B cell (primary cell): ENCODE measurements at regions not wholly inside any gene's neighbourhood (a gene's known extent, or its start where the extent isn't known, plus 50 kb on each side); places are given as distances from the start of the nearest gene placed in this dataset.
A peak's percentile ranks its signal among the peaks of the same experiment; 100 is the strongest.

Experiments used
- ATAC-seq: fragments of 200-7000 bp; cut with Tn5 transposase; one replicate; pipeline ENCODE4 v1.10.0; 2021; ENCODE audit warnings: low read depth, mild to moderate bottlenecking, moderate number of reproducible peaks, moderate library complexity
- CTCF ChIA-PET: fragments of 350-600 bp; sonication (Branson Sonifier 250); formaldehyde crosslinking; loops from one replicate; lab custom pipeline; 2021; ENCODE audit warnings: antibody characterized with exemption, inconsistent platforms; lab: Charles Lee
- POLR2A ChIA-PET: fragments of 350-600 bp; sonication (Branson Sonifier 250); formaldehyde crosslinking; loops from one replicate; lab custom pipeline; 2021; ENCODE audit warnings: antibody characterized with exemption; lab: Charles Lee
- DNase-seq: peaks from one replicate; pipeline ENCODE4 v3.0.0; 2013
- H2AFZ ChIP-seq: 2 replicates; pipeline ENCODE4 v1.6.1; 2012; ENCODE audit warnings: mild to moderate bottlenecking, low read depth, low read length; ENCODE audit not compliant: insufficient read depth, poor library complexity, severe bottlenecking
- H3K27ac ChIP-seq, 2 donors: 1 replicate in 1 of 2; 2 replicates in 1 of 2; pipeline ENCODE4 v1.5.1; 2012 to 2013; ENCODE audit warnings: low read length in 2 of 2, mild to moderate bottlenecking in 2 of 2, moderate library complexity in 1 of 2
- H3K27me3 ChIP-seq, 4 experiments: fragments of 200-600 bp in 1 of 4; sonication (generic) in 1 of 4; replicated peaks in 1 of 4; 1 replicate in 2 of 4; 2 replicates in 2 of 4; pipeline versions ENCODE4 v1.6.1 to v1.7.0; 2013 to 2016; ENCODE audit warnings: low read length in 3 of 4, mild to moderate bottlenecking in 2 of 4, mixed read lengths in 1 of 4, moderate library complexity in 1 of 4; ENCODE audit not compliant: insufficient read depth in 4 of 4, control insufficient read depth in 3 of 4; ENCODE audit errors: control extremely low read depth in 1 of 4
- H3K36me3 ChIP-seq, 2 experiments: replicated peaks in 1 of 2; 1 replicate in 1 of 2; 2 replicates in 1 of 2; pipeline versions ENCODE4 v1.6.1 to v1.7.1; 2013; ENCODE audit warnings: low read length in 1 of 2; ENCODE audit not compliant: insufficient read depth in 2 of 2, control insufficient read depth in 1 of 2; ENCODE audit errors: control extremely low read depth in 1 of 2, extremely low read depth in 1 of 2
- H3K4me1 ChIP-seq, 2 donors: fragments of 200-600 bp in 1 of 2; sonication (generic) in 1 of 2; 1 replicate in 1 of 2; 2 replicates in 1 of 2; pipeline versions ENCODE4 v1.5.1 to v1.6.1; 2013 to 2017; ENCODE audit warnings: low read length in 2 of 2; ENCODE audit not compliant: control insufficient read depth in 2 of 2, insufficient read depth in 2 of 2
- H3K4me2 ChIP-seq: replicated peaks from 2 replicates; pipeline ENCODE3; 2012; ENCODE audit warnings: mild to moderate bottlenecking, low read depth, low read length; ENCODE audit not compliant: poor library complexity, severe bottlenecking
- H3K4me3 ChIP-seq, 5 experiments: fragments of 200-600 bp in 1 of 5; sonication (generic) in 1 of 5; 1 replicate in 3 of 5; 2 replicates in 2 of 5; pipeline versions ENCODE4 v1.5.1 to v1.7.0; 2011 to 2016; ENCODE audit warnings: low read length in 4 of 5, mild to moderate bottlenecking in 4 of 5, low read depth in 2 of 5, control low read depth in 1 of 5, moderate library complexity in 1 of 5; ENCODE audit not compliant: insufficient read depth in 1 of 5; ENCODE audit errors: control extremely low read depth in 1 of 5, extremely low read depth in 1 of 5
- H3K79me2 ChIP-seq: fragments of 200-600 bp; sonication (generic); one replicate; pipeline ENCODE4 v1.6.0; 2016; ENCODE audit warnings: low read length; ENCODE audit not compliant: control insufficient read depth, insufficient read depth
- H3K9ac ChIP-seq: fragments of 200-600 bp; sonication (generic); 2 replicates; pipeline ENCODE4 v1.6.1; 2017; ENCODE audit warnings: mild to moderate bottlenecking, low read length, moderate library complexity
- H3K9me3 ChIP-seq, 3 donors: one replicate each; pipeline versions ENCODE4 v1.6.1 to v1.7.1; 2013; ENCODE audit warnings: low read length in 2 of 3; ENCODE audit not compliant: control insufficient read depth in 2 of 3, insufficient read depth in 1 of 3; ENCODE audit errors: control extremely low read depth in 1 of 3
- H4K20me1 ChIP-seq: 2 replicates; pipeline ENCODE4 v1.6.0; 2012; ENCODE audit warnings: mild to moderate bottlenecking, low read length; ENCODE audit not compliant: insufficient read depth, control insufficient read depth, poor library complexity, severe bottlenecking
- H3K27ac Mint-ChIP-seq: one replicate; pipeline ENCODE4 v1.8.0; 2021; ENCODE audit warnings: mixed read lengths
- H3K27me3 Mint-ChIP-seq: one replicate; pipeline ENCODE4 v1.8.0; 2021; ENCODE audit warnings: mixed read lengths
- H3K4me1 Mint-ChIP-seq: one replicate; pipeline ENCODE4 v1.8.0; 2021; ENCODE audit warnings: mixed read lengths
- H3K4me3 Mint-ChIP-seq: one replicate; pipeline ENCODE4 v1.8.0; 2021; ENCODE audit warnings: mixed read lengths
- H3K9me3 Mint-ChIP-seq: one replicate; pipeline ENCODE4 v1.8.0; 2022; ENCODE audit warnings: mixed read lengths; ENCODE audit not compliant: insufficient read depth
- CTCF ChIP-seq: fragments of 200-600 bp; IDR thresholded peaks from one replicate; pipeline ENCODE4 v1.8.0; 2022; ENCODE audit warnings: antibody characterized with exemption, mild to moderate bottlenecking
- EZH2 ChIP-seq: IDR thresholded peaks from 2 replicates; pipeline ENCODE4 v1.6.1; 2012; ENCODE audit warnings: borderline replicate concordance, low read depth, mild to moderate bottlenecking, moderate library complexity, low read length; ENCODE audit not compliant: insufficient read depth, poor library complexity, severe bottlenecking
- WGBS: methylation state at CpG from one replicate; pipeline ENCODE4 v1.1.5; 2013; ENCODE audit warnings: missing lambda C conversion rate; ENCODE audit not compliant: insufficient coverage; 5-methylcytosine and 5-hydroxymethylcytosine counted together
- intact Hi-C: fragments of 100-400 bp; cut with micrococcal nuclease; formaldehyde crosslinking; loops from one replicate; pipeline ENCODE4 v1.10.0; 2022

- TF ChIP-seq EZH2 (no peak), CTCF (no peak)
- Mint-ChIP-seq H3K4me3 (peak overlapping the region; percentile 78), H3K27me3 (no peaks in the 10 kb centered on the region), H3K27ac (peak overlapping the region; percentile 97), H3K4me1 (peaks cover 48% of the 10 kb centered on the region), H3K9me3 (no peaks in the 10 kb centered on the region)
- intact Hi-C loops = loop anchor here (1.0 to 10.0 kb wide), 10 partner anchors 7 to 311 kb away; no protein-coding TSS in a partner anchor
- Histone ChIP-seq H3K27ac (peak overlapping the region; percentile 78 to 93), H3K4me3 (no peak overlapping the region), H3K4me2 (peak overlapping the region; percentile 77), H3K4me1 (peaks cover 42 to 44% of the 10 kb centered on the region in 2 donors), H4K20me1 (no peaks in the 10 kb centered on the region), H3K9me3 (no peaks in the 10 kb centered on the region), H2AFZ (no peak overlapping the region), H3K79me2 (peaks cover 8% of the 10 kb centered on the region), H3K9ac (no peak overlapping the region), H3K27me3 (no peaks in the 10 kb centered on the region), H3K36me3 (no peaks in the 10 kb centered on the region)
- 96% methylated on average over 2 of the region's 2 CpGs for WGBS
- DNase-seq = no peak
- ChIA-PET POLR2A (interaction anchor here (1.4 to 1.8 kb wide), 5 partner anchors 55 to 84 kb away, joined by 3 to 13 read pairs (median 9); no protein-coding TSS in a partner anchor), CTCF (interaction anchor here (0.7 to 4.3 kb wide), 23 partner anchors 9 to 843 kb away, joined by 3 to 84 read pairs (median 13); no protein-coding TSS in a partner anchor)
- ATAC-seq = no peak
Measured at GRCh38 chr22:22111983-22112382, 129.4 kb upstream of the TOP3B start.

GRCh38 chr22:22111267-22111751 is 128.7 kb upstream of the TOP3B start:
- H3K36me3 ChIP-seq = no peaks in the 10 kb centered on the region
- H3K4me3 ChIP-seq = peak overlapping the region in 2 of 5 experiments; percentile 31 to 48
- peak overlapping the region; percentile 78 to 93 for H3K27ac ChIP-seq
- H3K4me2 ChIP-seq = peak overlapping the region; percentile 77
- peak overlapping the region; percentile 37 for H3K9ac ChIP-seq
- no peaks in the 10 kb centered on the region for H4K20me1 ChIP-seq
- Mint-ChIP-seq H3K27ac (peak overlapping the region; percentile 97), H3K4me3 (peak overlapping the region; percentile 78), H3K27me3 (no peaks in the 10 kb centered on the region), H3K4me1 (peaks cover 47% of the 10 kb centered on the region), H3K9me3 (no peaks in the 10 kb centered on the region)
- H3K4me1 ChIP-seq = peaks cover 42 to 44% of the 10 kb centered on the region in 2 donors
- no peaks in the 10 kb centered on the region for H3K9me3 ChIP-seq
- DNase-seq (peak; percentile 77), ATAC-seq (peak; percentile 58)
- ChIA-PET CTCF (interaction anchor here (0.5 to 4.3 kb wide), 52 partner anchors 8 to 843 kb away, joined by 3 to 84 read pairs (median 5); partner anchors contain the start of gene TOP3B), POLR2A (interaction anchor here (0.7 to 1.8 kb wide), 12 partner anchors 8 to 215 kb away, joined by 3 to 13 read pairs (median 5); no protein-coding TSS in a partner anchor)
- intact Hi-C loops = loop anchor here (1.0 to 10.0 kb wide), 10 partner anchors 8 to 312 kb away; no protein-coding TSS in a partner anchor
- 19% methylated on average over 4 of the region's 4 CpGs for WGBS
- peak overlapping the region; percentile 2 for H2AFZ ChIP-seq
- peaks cover 8% of the 10 kb centered on the region for H3K79me2 ChIP-seq
- TF ChIP-seq CTCF = no peak
- TF ChIP-seq EZH2 = no peak
- H3K27me3 ChIP-seq = no peaks in the 10 kb centered on the region
